ENCODE measurements at regions not wholly inside any gene's neighbourhood (a gene's known extent, or its start where the extent isn't known, plus 50 kb on each side); places are given as distances from the start of the nearest gene placed in this dataset.

GRCh38 chr2:12543076-12543977 is 173.4 kb upstream of the TRIB2 start:
- TF ChIP-seq CTCF (IDR thresholded peaks at IDR 0.05; ENCODE audit: insufficient read depth, low read length, poor library complexity, severe bottlenecking), result no peak
- no peaks in the 10 kb centered on the region for H3K27me3 ChIP-seq (ENCODE audit: control insufficient read depth, insufficient read depth, low read length)
- no peak overlapping the region for H3K4me3 ChIP-seq (ENCODE audit: low read depth, low read length)
- no peaks in the 10 kb centered on the region for H3K36me3 ChIP-seq (ENCODE audit: control insufficient read depth, insufficient read depth, low read length)
- no peak for DNase-seq (ENCODE audit: low read depth)

DNA sequence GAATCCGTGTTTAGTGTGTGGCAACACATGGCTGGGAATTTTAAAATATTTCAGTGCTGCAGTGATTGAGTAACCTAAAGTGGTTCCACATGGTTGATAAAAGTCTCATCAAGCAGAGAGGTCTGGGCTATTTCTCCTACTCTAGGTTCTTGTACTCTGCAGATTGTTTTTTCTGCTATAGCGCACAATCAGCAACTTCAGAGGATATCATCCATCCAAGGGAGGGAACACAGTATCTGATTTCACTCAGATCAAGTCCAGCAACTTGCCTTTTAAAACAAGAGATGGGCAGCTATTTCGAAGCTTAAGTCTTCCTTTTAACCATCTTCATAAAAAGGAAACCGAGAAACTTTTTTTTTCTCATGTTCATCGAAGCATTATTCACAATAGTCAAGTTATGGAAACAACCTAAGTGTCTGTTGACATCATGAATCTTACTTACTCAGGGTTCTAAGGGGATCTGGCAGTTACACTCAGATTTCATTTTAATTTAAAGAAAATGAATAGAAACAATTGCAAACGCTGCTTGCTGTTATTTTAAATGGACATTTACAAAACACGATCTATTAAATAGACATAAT is 172.7 kb upstream of the TRIB2 start:
- no peaks in the 10 kb centered on the region for H3K36me3 ChIP-seq (ENCODE audit: control insufficient read depth, insufficient read depth, low read length)
- no peak overlapping the region for H3K4me3 ChIP-seq (ENCODE audit: low read depth, low read length)
- DNase-seq (ENCODE audit: low read depth), result no peak
- H3K27me3 ChIP-seq (ENCODE audit: control insufficient read depth, insufficient read depth, low read length), result no peaks in the 10 kb centered on the region
- TF ChIP-seq CTCF (IDR thresholded peaks at IDR 0.05; ENCODE audit: insufficient read depth, low read length, poor library complexity, severe bottlenecking), result no peak

DNA sequence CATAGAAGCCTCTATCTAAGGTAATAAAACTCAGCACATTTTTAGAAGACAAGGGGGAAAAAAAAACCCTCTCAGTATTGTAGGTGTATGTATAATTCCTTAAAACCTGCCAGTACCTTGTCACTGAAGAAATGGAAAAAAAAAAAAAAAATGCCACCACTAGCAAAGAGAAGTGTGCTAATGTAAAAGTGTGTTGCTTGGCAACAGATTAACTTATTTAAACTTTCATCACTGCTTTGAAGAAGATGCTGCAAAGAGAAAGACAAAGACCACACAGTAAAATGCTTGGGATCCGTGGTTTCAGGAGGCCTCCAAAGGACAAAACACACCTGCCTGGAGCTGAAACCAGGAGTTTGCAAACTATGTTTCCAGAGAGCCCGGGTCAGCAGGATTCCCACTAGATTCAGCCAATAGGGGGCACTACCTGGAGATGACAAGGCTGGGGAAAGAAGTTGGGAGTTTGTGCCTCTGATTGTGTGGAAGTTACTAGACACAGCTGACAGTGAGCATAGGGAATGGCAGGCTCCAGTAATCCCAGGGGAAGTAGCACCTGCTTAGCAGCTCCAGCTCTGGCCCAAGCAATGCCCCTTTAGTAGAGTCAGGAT is 169.1 kb upstream of the TRIB2 start:
- Histone ChIP-seq H3K27me3 (ENCODE audit: control insufficient read depth, insufficient read depth, low read length) (no peaks in the 10 kb centered on the region), H3K36me3 (ENCODE audit: control insufficient read depth, insufficient read depth, low read length) (no peaks in the 10 kb centered on the region), H3K4me3 (ENCODE audit: low read depth, low read length) (no peak overlapping the region)
- TF ChIP-seq CTCF (IDR thresholded peaks at IDR 0.05; ENCODE audit: insufficient read depth, low read length, poor library complexity, severe bottlenecking), result no peak
- DNase-seq (ENCODE audit: low read depth), result no peak

DNA sequence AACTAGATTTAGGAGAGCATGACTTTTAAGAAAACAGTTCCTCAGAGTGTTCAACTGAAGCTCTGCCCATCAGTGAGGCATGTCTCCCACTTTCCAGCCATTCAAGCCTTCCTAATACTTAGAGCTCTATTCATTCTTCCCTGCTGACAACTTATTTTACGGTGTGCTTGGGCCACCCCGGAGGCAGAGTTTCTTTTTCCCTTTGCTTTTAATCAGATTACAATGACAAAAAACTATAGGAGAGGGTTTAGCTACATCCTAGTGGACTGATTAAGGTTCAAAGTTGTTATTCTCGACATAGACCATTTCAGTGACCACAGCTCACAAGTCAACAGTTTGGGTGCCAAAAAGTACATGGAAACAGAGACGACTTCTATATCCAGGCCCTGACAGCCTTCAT is 167.8 kb upstream of the TRIB2 start:
- no peak for TF ChIP-seq CTCF (IDR thresholded peaks at IDR 0.05; ENCODE audit: insufficient read depth, low read length, poor library complexity, severe bottlenecking)
- Histone ChIP-seq H3K4me3 (ENCODE audit: low read depth, low read length) (no peak overlapping the region), H3K36me3 (ENCODE audit: control insufficient read depth, insufficient read depth, low read length) (no peaks in the 10 kb centered on the region), H3K27me3 (ENCODE audit: control insufficient read depth, insufficient read depth, low read length) (no peaks in the 10 kb centered on the region)
- no peak for DNase-seq (ENCODE audit: low read depth)

- TF ChIP-seq CTCF (IDR thresholded peaks at IDR 0.05; ENCODE audit: insufficient read depth, low read length, poor library complexity, severe bottlenecking), result no peak
- no peak for DNase-seq (ENCODE audit: low read depth)
- Histone ChIP-seq H3K4me3 (ENCODE audit: low read depth, low read length) (no peak overlapping the region), H3K36me3 (ENCODE audit: control insufficient read depth, insufficient read depth, low read length) (no peaks in the 10 kb centered on the region), H3K27me3 (ENCODE audit: control insufficient read depth, insufficient read depth, low read length) (no peaks in the 10 kb centered on the region)
These were observed 167.1 kb upstream of the TRIB2 start for GRCh38 chr2:12549641-12550040.
